Hepatocyte (in vitro differentiated cells): ENCODE measurements at regions not wholly inside any gene's neighbourhood (a gene's known extent, or its start where the extent isn't known, plus 50 kb on each side); places are given as distances from the start of the nearest gene placed in this dataset.

Experiments
- DNase-seq: peaks from one replicate; pipeline ENCODE4 v3.0.0-alpha.2; 2016; ENCODE audit warnings: low spot score
- H2AFZ ChIP-seq: fragments of 200-600 bp; sonication (generic); 2 replicates; pipeline ENCODE4 v1.6.0; 2016; ENCODE audit warnings: antibody characterized with exemption, mild to moderate bottlenecking
- H3K27ac ChIP-seq: fragments of 200-600 bp; sonication (generic); 2 replicates; pipeline ENCODE4 v1.5.1; 2016; ENCODE audit warnings: mild to moderate bottlenecking
- H3K27me3 ChIP-seq: fragments of 200-600 bp; sonication (generic); 2 replicates; pipeline ENCODE4 v1.6.1; 2016
- H3K36me3 ChIP-seq: fragments of 200-600 bp; sonication (generic); replicated peaks from 2 replicates; pipeline ENCODE4 v1.5.1; 2016; ENCODE audit warnings: low read depth; ENCODE audit not compliant: insufficient read depth
- H3K4me1 ChIP-seq: fragments of 200-600 bp; sonication (generic); 2 replicates; pipeline ENCODE4 v1.5.1; 2016; ENCODE audit warnings: mild to moderate bottlenecking, moderate library complexity; ENCODE audit not compliant: insufficient read depth
- H3K4me2 ChIP-seq: fragments of 200-600 bp; sonication (generic); 2 replicates; pipeline ENCODE4 v1.6.0; 2016
- H3K4me3 ChIP-seq: fragments of 200-600 bp; sonication (generic); 2 replicates; pipeline ENCODE4 v1.5.1; 2016; ENCODE audit warnings: mild to moderate bottlenecking
- H3K79me2 ChIP-seq: fragments of 200-600 bp; sonication (generic); 2 replicates; pipeline ENCODE4 v1.6.0; 2017; ENCODE audit warnings: mild to moderate bottlenecking
- H3K9me2 ChIP-seq: fragments of 200-600 bp; sonication (generic); replicated peaks from 2 replicates; pipeline ENCODE4 v1.6.0; 2017; ENCODE audit warnings: mild to moderate bottlenecking; ENCODE audit not compliant: insufficient read depth
- H3K9me3 ChIP-seq: fragments of 200-600 bp; sonication (generic); 2 replicates; pipeline ENCODE4 v1.5.1; 2016; ENCODE audit warnings: low read depth, mild to moderate bottlenecking
- H4K20me1 ChIP-seq: fragments of 200-600 bp; sonication (generic); 2 replicates; pipeline ENCODE4 v1.6.0; 2016; ENCODE audit warnings: mild to moderate bottlenecking; ENCODE audit not compliant: insufficient read depth, poor library complexity, severe bottlenecking
- EZH2 ChIP-seq: fragments of 200-600 bp; sonication (generic); IDR thresholded peaks from 2 replicates; pipeline ENCODE4 v1.6.1; 2016; ENCODE audit warnings: antibody characterized with exemption, mild to moderate bottlenecking, borderline replicate concordance
- EZH2phosphoT487 ChIP-seq: fragments of 200-600 bp; sonication (generic); IDR thresholded peaks from one replicate; pipeline ENCODE4 v1.6.1; 2018; ENCODE audit warnings: antibody characterized with exemption, mild to moderate bottlenecking, low read depth, moderate library complexity; ENCODE audit not compliant: unreplicated experiment, severe bottlenecking
- WGBS: methylation state at CpG from one replicate; pipeline ENCODE4 v1.1.6; 2016; ENCODE audit warnings: low lambda C conversion rate; ENCODE audit errors: missing lambda C conversion rate; 5-methylcytosine and 5-hydroxymethylcytosine counted together
- TF ChIP-seq, protein P1 (sequence below): fragments of 200-600 bp; sonication (generic); IDR thresholded peaks from 2 replicates; pipeline ENCODE4 v1.5.1; 2016; ENCODE audit warnings: antibody characterized with exemption, mild to moderate bottlenecking; ENCODE audit not compliant: poor library complexity

DNA sequence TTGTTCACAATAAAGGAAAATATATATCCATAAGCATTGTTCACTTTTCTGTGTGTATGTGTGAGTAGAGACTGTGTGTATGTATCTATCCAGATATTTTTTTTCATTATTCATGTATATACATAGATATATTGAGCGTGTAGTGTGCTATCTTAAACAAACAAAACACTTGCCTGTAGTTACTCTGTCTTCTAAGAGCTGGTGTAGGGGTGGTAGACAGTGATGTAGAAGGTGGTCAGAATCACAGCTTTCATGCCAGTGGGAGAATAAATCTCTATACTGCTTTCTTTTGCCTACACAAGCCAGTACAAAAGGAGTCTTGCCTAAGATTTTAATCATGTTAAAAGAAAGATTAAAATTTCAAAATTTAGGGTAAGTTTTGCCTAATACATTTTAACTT lies 122.0 kb downstream of the UCHL5 start:
- H3K9me2 ChIP-seq: no peaks in the 10 kb centered on the region
- H3K4me3 ChIP-seq: no peak overlapping the region
- DNase-seq: no peak
- no peaks in the 10 kb centered on the region for H3K79me2 ChIP-seq
- H3K4me1 ChIP-seq: peaks cover 10% of the 10 kb centered on the region
- no peaks in the 10 kb centered on the region for H3K9me3 ChIP-seq
- no peak overlapping the region for H3K27ac ChIP-seq
- no peak overlapping the region for H2AFZ ChIP-seq
- H4K20me1 ChIP-seq: no peaks in the 10 kb centered on the region
- no peaks in the 10 kb centered on the region for H3K27me3 ChIP-seq
- no peaks in the 10 kb centered on the region for H3K36me3 ChIP-seq
- H3K4me2 ChIP-seq: no peak overlapping the region
- TF ChIP-seq EZH2 (no peak), EZH2phosphoT487 (no peak)
- TF ChIP-seq, protein P1, sequence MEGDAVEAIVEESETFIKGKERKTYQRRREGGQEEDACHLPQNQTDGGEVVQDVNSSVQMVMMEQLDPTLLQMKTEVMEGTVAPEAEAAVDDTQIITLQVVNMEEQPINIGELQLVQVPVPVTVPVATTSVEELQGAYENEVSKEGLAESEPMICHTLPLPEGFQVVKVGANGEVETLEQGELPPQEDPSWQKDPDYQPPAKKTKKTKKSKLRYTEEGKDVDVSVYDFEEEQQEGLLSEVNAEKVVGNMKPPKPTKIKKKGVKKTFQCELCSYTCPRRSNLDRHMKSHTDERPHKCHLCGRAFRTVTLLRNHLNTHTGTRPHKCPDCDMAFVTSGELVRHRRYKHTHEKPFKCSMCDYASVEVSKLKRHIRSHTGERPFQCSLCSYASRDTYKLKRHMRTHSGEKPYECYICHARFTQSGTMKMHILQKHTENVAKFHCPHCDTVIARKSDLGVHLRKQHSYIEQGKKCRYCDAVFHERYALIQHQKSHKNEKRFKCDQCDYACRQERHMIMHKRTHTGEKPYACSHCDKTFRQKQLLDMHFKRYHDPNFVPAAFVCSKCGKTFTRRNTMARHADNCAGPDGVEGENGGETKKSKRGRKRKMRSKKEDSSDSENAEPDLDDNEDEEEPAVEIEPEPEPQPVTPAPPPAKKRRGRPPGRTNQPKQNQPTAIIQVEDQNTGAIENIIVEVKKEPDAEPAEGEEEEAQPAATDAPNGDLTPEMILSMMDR: no peak
- 85% methylated on average over 1 of the region's 1 CpG for WGBS

DNA sequence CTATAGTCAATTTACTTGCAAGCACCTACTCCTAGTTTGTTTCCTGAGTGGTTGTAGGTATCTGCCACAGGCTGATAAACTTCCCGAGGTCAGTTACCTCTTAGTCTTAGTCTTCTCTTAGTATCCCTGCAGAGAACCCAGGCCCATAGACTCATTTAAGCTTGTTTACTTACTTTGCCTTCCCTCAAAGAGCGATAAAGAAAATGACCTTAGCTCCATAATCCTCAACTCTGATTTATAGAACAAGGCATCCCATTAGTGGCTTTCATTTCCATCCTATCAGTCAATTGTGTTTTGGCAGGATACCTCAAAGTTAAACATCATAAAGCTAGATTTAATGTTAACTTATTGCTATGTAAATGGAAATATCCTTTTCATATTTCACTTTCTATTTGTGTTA lies 119.7 kb downstream of the UCHL5 start:
- peaks cover 10% of the 10 kb centered on the region for H3K4me1 ChIP-seq
- no peaks in the 10 kb centered on the region for H4K20me1 ChIP-seq
- H3K27me3 ChIP-seq: no peaks in the 10 kb centered on the region
- TF ChIP-seq EZH2: no peak
- TF ChIP-seq, protein P1: no peak
- TF ChIP-seq EZH2phosphoT487: no peak
- peak; percentile 34 for DNase-seq
- H3K9me2 ChIP-seq: no peaks in the 10 kb centered on the region
- H3K79me2 ChIP-seq: no peaks in the 10 kb centered on the region
- H3K4me2 ChIP-seq: peak overlapping the region; percentile 52
- H3K4me3 ChIP-seq: no peak overlapping the region
- H2AFZ ChIP-seq: no peak overlapping the region
- H3K36me3 ChIP-seq: no peaks in the 10 kb centered on the region
- H3K27ac ChIP-seq: no peak overlapping the region
- H3K9me3 ChIP-seq: no peaks in the 10 kb centered on the region
- WGBS: 20% methylated on average over 2 of the region's 2 CpGs

DNA sequence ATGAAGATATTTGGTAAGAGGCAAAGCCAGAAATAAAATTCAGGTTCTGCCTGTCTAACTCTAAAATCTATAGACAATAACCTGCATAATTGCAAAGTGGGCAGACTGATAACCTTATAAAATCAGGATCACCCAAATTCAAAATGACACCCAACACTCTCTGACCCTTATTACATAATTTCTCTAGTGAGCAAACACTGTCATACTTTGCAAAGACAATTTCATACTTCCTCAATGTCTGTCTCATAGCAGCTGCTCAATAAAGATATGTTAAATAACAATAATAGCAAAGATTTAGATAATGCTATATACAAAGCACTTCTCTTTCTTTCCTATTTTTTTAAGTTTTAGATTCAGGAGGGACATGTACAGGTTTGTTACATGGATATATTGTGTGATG lies 118.5 kb downstream of the UCHL5 start:
- Histone ChIP-seq H3K4me2 (peak overlapping the region; percentile 11), H3K36me3 (no peaks in the 10 kb centered on the region), H3K9me3 (no peaks in the 10 kb centered on the region), H2AFZ (no peak overlapping the region), H3K27ac (no peak overlapping the region), H3K79me2 (no peaks in the 10 kb centered on the region), H3K4me1 (peaks cover 10% of the 10 kb centered on the region), H3K27me3 (no peaks in the 10 kb centered on the region), H3K4me3 (no peak overlapping the region), H4K20me1 (no peaks in the 10 kb centered on the region), H3K9me2 (no peaks in the 10 kb centered on the region)
- no peak for DNase-seq
- TF ChIP-seq, protein P1: no peak
- TF ChIP-seq EZH2: no peak
- no peak for TF ChIP-seq EZH2phosphoT487

DNA sequence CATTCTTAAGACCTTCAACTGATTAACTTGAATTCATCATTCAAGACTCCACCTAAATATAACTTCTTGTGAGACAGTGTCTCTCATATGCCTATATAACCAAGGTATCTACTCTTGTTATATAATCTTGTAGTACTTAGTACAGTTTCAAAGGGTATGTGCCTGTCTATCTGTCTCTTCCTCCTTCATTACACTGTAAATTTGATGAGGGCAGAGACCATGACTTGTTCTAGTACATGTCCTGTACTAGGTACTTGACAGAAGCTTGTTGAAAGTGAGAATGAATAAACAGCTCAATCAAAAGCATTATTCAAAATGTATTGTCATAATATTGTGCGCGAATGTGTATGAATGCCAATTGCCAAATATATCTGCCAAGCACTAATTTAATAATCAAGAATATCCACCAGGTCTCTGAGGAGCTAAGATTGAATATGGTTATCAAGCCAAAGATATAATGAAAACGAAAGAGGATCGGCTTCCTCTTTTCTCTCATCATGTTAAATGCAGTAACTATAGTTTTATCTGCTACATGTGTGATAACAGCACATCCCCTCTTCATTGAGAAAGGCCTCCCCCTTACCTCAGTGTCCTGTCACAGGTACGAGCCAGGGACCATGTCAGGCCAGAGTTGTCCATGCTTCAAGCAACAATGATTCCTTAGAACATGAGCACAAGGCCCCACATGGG lies 117.3 kb downstream of the UCHL5 start:
- H3K79me2 ChIP-seq: no peaks in the 10 kb centered on the region
- no peaks in the 10 kb centered on the region for H3K9me2 ChIP-seq
- no peak for TF ChIP-seq EZH2phosphoT487
- TF ChIP-seq, protein P1: no peak
- no peak for TF ChIP-seq EZH2
- no peaks in the 10 kb centered on the region for H3K36me3 ChIP-seq
- peaks cover 10% of the 10 kb centered on the region for H3K4me1 ChIP-seq
- H2AFZ ChIP-seq: no peak overlapping the region
- 96% methylated on average over 5 of the region's 5 CpGs for WGBS
- no peak overlapping the region for H3K4me2 ChIP-seq
- no peak for DNase-seq
- H4K20me1 ChIP-seq: no peaks in the 10 kb centered on the region
- peak overlapping the region; percentile 54 for H3K27ac ChIP-seq
- no peaks in the 10 kb centered on the region for H3K27me3 ChIP-seq
- no peak overlapping the region for H3K4me3 ChIP-seq
- no peaks in the 10 kb centered on the region for H3K9me3 ChIP-seq
